ENCODE measurements at regions not wholly inside any gene's neighbourhood (a gene's known extent, or its start where the extent isn't known, plus 50 kb on each side); places are given as distances from the start of the nearest gene placed in this dataset. TPM values are rescaled to one million over a fixed set of nuclear protein-coding genes. Genes with fewer than 3 reads are reported as not detected.
A peak's percentile ranks its signal among the peaks of the same experiment; 100 is the strongest.
"Not testable (repeated sequence)": the region's sequence is repeated elsewhere in the genome, so short reads cannot be mapped to it uniquely, and the experiment has no call there.

DNA sequence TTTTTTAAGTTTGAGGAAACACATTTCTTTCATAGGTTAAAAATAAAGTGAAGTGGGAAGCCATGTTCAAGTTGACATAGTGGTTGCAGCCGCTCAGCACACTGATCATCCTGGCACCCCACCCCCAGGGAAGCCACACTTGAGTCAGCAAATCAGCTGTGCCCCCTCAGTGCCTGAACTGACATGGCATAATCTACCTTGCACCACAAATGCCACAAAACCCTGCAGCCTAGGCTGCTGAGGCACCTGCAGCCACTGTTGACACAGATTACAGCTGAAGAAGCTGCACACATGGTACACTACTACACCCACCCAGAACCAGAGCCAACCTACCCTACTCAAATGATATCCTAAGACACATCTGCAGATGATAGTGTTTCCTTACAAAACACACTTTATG is 77.5 kb upstream of the RIMS1 start:
- Histone ChIP-seq H3K27ac (no peak overlapping the region), H3K36me3 (replicated peaks in 1 of 2; ENCODE audit: insufficient read depth in 1 of 2, low read depth in 2 of 2) (no peaks in the 10 kb centered on the region), H3K4me3 (no peak overlapping the region), H3K4me1 (no peaks in the 10 kb centered on the region), H3K27me3 (no peaks in the 10 kb centered on the region), H3K9me3 (peaks cover 0 to 7% (median 0%) of the 10 kb centered on the region in 3 donors)
- DNase-seq (no peak), ATAC-seq (no peak)
- 67 to 74% methylated on average over 1 of the region's 1 CpG for WGBS, 2 donors
- intact Hi-C loops (cut with DNase I), result no loop called here
- TF ChIP-seq POLR2A (IDR thresholded peaks at IDR 0.05), result no peak
- TF ChIP-seq, protein P1, sequence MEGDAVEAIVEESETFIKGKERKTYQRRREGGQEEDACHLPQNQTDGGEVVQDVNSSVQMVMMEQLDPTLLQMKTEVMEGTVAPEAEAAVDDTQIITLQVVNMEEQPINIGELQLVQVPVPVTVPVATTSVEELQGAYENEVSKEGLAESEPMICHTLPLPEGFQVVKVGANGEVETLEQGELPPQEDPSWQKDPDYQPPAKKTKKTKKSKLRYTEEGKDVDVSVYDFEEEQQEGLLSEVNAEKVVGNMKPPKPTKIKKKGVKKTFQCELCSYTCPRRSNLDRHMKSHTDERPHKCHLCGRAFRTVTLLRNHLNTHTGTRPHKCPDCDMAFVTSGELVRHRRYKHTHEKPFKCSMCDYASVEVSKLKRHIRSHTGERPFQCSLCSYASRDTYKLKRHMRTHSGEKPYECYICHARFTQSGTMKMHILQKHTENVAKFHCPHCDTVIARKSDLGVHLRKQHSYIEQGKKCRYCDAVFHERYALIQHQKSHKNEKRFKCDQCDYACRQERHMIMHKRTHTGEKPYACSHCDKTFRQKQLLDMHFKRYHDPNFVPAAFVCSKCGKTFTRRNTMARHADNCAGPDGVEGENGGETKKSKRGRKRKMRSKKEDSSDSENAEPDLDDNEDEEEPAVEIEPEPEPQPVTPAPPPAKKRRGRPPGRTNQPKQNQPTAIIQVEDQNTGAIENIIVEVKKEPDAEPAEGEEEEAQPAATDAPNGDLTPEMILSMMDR (IDR thresholded peaks at IDR 0.05), result no peak

DNA sequence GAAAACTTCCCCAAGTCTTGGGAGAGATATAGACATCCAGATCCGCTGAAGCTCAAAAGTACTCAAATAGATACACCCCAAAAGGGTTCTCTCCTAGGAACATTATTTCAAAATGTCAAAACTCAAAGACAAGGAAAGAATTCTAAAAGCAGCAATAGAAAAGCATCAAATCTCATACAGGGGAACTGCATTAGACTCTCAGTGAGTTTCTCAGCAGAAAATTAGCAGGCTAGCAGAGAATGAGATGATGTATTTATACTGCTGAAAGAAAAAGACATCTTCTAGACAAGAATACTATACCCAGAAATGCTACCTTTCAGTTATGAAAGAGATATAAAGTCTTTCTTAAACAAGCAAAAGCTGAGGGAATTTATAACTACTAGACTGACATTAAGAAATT is 75.5 kb upstream of the RIMS1 start:
- ATAC-seq (no peak), DNase-seq (no peak)
- peaks cover 0 to 7% (median 0%) of the 10 kb centered on the region in 3 donors for H3K9me3 ChIP-seq
- intact Hi-C loops (cut with DNase I), result no loop called here
- no peaks in the 10 kb centered on the region for H3K4me1 ChIP-seq
- no peak overlapping the region for H3K4me3 ChIP-seq
- TF ChIP-seq POLR2A (IDR thresholded peaks at IDR 0.05), result no peak
- TF ChIP-seq, protein P1 (IDR thresholded peaks at IDR 0.05), result no peak
- no peak overlapping the region for H3K27ac ChIP-seq
- H3K36me3 ChIP-seq (replicated peaks in 1 of 2; ENCODE audit: insufficient read depth in 1 of 2, low read depth in 2 of 2), result no peaks in the 10 kb centered on the region
- 77 to 87% methylated on average over 1 of the region's 1 CpG for WGBS, 2 donors
- H3K27me3 ChIP-seq, result no peaks in the 10 kb centered on the region

DNA sequence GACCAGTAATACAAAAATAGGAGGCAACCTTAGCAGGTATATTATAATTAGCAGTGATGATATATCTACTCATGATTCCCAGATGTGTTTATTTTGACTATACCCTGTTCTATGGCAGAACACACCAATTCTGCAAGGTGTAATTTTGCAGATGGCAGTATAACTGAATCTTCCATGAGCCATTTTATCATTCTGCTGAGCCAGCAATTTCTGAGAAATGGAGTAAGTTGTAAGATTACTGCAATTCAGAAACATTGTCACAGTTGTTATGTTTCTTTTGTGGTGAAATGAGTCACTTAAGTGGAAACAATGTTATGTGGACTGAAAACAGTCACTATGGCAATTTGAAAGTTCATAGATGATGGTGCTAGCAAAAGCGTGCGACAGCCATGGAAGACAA is 63.7 kb upstream of the RIMS1 start:
- ATAC-seq, result no peak
- intact Hi-C loops (cut with DNase I), result no loop called here
- TF ChIP-seq POLR2A (IDR thresholded peaks at IDR 0.05), result no peak
- TF ChIP-seq, protein P1 (IDR thresholded peaks at IDR 0.05), result no peak
- Histone ChIP-seq H3K9me3 (no peaks in the 10 kb centered on the region), H3K36me3 (replicated peaks in 1 of 2; ENCODE audit: insufficient read depth in 1 of 2, low read depth in 2 of 2) (no peaks in the 10 kb centered on the region), H3K4me1 (no peaks in the 10 kb centered on the region), H3K27me3 (no peaks in the 10 kb centered on the region), H3K4me3 (no peak overlapping the region), H3K27ac (no peak overlapping the region)
- no peak for DNase-seq
- 86 to 93% methylated on average over 2 of the region's 2 CpGs for WGBS, 2 donors

DNA sequence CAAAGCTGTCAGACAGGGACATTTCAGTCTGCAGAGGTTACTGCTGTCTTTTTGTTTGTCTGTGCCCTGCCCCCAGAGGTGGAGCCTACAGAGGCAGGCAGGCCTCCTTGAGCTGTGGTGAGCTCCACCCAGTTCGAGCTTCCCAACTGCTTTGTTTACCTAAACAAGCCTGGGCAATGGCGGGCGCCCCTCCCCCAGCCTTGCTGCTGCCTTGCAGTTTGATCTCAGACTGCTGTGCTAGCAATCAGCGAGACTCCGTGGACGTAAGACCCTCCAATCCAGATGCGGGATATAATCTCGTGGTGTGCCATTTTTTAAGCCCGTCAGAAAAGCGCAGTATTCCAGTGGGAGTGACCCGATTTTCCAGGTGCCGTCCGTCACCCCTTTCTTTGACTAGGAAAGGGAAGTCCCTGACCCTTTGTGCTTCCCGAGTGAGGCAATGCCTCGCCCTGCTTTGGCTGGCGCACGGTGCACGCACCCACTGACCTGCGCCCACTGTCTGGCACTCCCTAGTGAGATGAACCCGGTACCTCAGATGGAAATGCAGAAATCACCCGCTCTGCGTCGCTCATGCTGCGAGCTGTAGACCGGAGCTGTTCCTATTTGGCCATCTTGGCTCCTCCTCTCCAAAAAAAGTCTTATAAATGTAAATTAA is 54.1 kb upstream of the RIMS1 start:
- WGBS, 2 donors, result 81 to 89% methylated on average over 17 to 25 of the region's 25 CpGs
- H3K9me3 ChIP-seq; DNase-seq; H3K4me1 ChIP-seq; H3K27me3 ChIP-seq; H3K27ac ChIP-seq; H3K36me3 ChIP-seq (replicated peaks in 1 of 2; ENCODE audit: insufficient read depth in 1 of 2, low read depth in 2 of 2); H3K4me3 ChIP-seq; ATAC-seq; intact Hi-C loops (cut with DNase I): not testable (repeated sequence)

MicroRNAs in the stretch of these regions (microRNA counts, 767-probe panel; counts per million panel counts)
- 6,583 to 11,044 counts per million in 2 donors for microRNA hsa-miR-30a-5p

Small RNA genes in the stretch of these regions (microRNA-seq; reads per million reads assigned to microRNA genes)
- gene MIR30A (ENCODE audit: borderline number of aligned reads in 2 of 2, borderline replicate concordance in 2 of 2) (5,998 to 10,313 reads per million in 2 donors), gene MIR30C2 (ENCODE audit: borderline number of aligned reads in 2 of 2, borderline replicate concordance in 2 of 2) (188 to 271 reads per million in 2 donors)

Small RNA genes in the stretch of these regions (small RNA-seq; reads per million reads assigned to genes)
- gene MIR30A (5,578 reads per million, percentile 99 among the genes with 10 or more reads in this experiment), gene MIR30C2 (214 reads per million, percentile 97 among the genes with 10 or more reads in this experiment), gene RNU4-66P (not detected)
